Erythroblast (primary cell): ENCODE measurements at regions not wholly inside any gene's neighbourhood (a gene's known extent, or its start where the extent isn't known, plus 50 kb on each side); places are given as distances from the start of the nearest gene placed in this dataset.

Experiments
- GATA1 ChIP-seq: IDR thresholded peaks from 2 replicates; pipeline ENCODE4 v1.6.1; 2011; ENCODE audit warnings: low read depth, mild to moderate bottlenecking, control low read depth, low read length, moderate library complexity
- POLR2A ChIP-seq: IDR thresholded peaks from 2 replicates; pipeline ENCODE4 v1.6.1; 2011; ENCODE audit warnings: mild to moderate bottlenecking, low read length

- TF ChIP-seq POLR2A (no peak), GATA1 (no peak)
Measured at GRCh38 chr10:78388331-78389050, 354.8 kb downstream of the RPS24 start.
